Keratinocyte (primary cell): ENCODE measurements at regions not wholly inside any gene's neighbourhood (a gene's known extent, or its start where the extent isn't known, plus 50 kb on each side); places are given as distances from the start of the nearest gene placed in this dataset.

ENCODE experiments used
- DNase-seq: peaks from one replicate; pipeline ENCODE4 v3.0.0-alpha.2; 2011; ENCODE audit warnings: low read depth, missing footprints, low spot score
- FAIRE-seq: peaks from 2 replicates; lab custom pipeline; 2011; peaks lifted over from hg19 to GRCh38; lab: Jason Lieb, UNC
- H2AFZ ChIP-seq: 2 replicates; pipeline ENCODE4 v1.6.0; 2012; ENCODE audit warnings: low read length, control low read depth, inconsistent platforms; ENCODE audit not compliant: control insufficient read depth
- H3K27ac ChIP-seq: 2 replicates; pipeline ENCODE4 v1.5.1; 2011; ENCODE audit warnings: low read length; ENCODE audit not compliant: control insufficient read depth, insufficient read depth
- H3K27me3 ChIP-seq: 3 replicates; pipeline ENCODE4 v1.6.0; 2011; ENCODE audit warnings: low read length; ENCODE audit not compliant: control insufficient read depth, insufficient read depth; ENCODE audit errors: extremely low read depth
- H3K36me3 ChIP-seq, 2 experiments: 2 replicates in 1 of 2; 3 replicates in 1 of 2; pipeline ENCODE4 v1.5.1; 2011; ENCODE audit warnings: low read length in 2 of 2, mild to moderate bottlenecking in 1 of 2; ENCODE audit not compliant: control insufficient read depth in 2 of 2, insufficient read depth in 2 of 2; ENCODE audit errors: extremely low read depth in 1 of 2
- H3K4me1 ChIP-seq: 3 replicates; pipeline ENCODE4 v1.5.1; 2011; ENCODE audit warnings: low read length; ENCODE audit not compliant: control insufficient read depth, insufficient read depth; ENCODE audit errors: extremely low read depth
- H3K4me2 ChIP-seq: 3 replicates; pipeline ENCODE4 v1.6.0; 2011; ENCODE audit warnings: low read depth, low read length; ENCODE audit not compliant: control insufficient read depth, insufficient read depth; ENCODE audit errors: extremely low read depth
- H3K4me3 ChIP-seq, 3 experiments: fragments of 200-600 bp in 1 of 3; sonication (generic) in 1 of 3; 2 replicates in 2 of 3; 3 replicates in 1 of 3; pipeline ENCODE4 v1.5.1; 2011 to 2016; ENCODE audit warnings: low read length in 3 of 3, mild to moderate bottlenecking in 3 of 3, control low read depth in 2 of 3, inconsistent platforms in 1 of 3, low read depth in 1 of 3, mixed read lengths in 1 of 3, mixed run types in 1 of 3, moderate library complexity in 1 of 3; ENCODE audit not compliant: control insufficient read depth in 2 of 3, insufficient read depth in 2 of 3; ENCODE audit errors: extremely low read depth in 1 of 3
- H3K79me2 ChIP-seq: 2 replicates; pipeline ENCODE4 v1.6.0; 2012; ENCODE audit warnings: low read length; ENCODE audit not compliant: control insufficient read depth, insufficient read depth
- H3K9ac ChIP-seq: 3 replicates; pipeline ENCODE4 v1.6.0; 2011; ENCODE audit warnings: low read length; ENCODE audit not compliant: control insufficient read depth, insufficient read depth; ENCODE audit errors: extremely low read depth
- H3K9me1 ChIP-seq: 3 replicates; pipeline ENCODE4 v1.6.0; 2011; ENCODE audit warnings: low read length; ENCODE audit not compliant: control insufficient read depth, insufficient read depth; ENCODE audit errors: extremely low read depth
- H3K9me3 ChIP-seq: 2 replicates; pipeline ENCODE4 v1.5.1; 2012; ENCODE audit warnings: low read depth, low read length; ENCODE audit not compliant: control insufficient read depth
- H4K20me1 ChIP-seq: 3 replicates; pipeline ENCODE4 v1.6.0; 2011; ENCODE audit warnings: low read length; ENCODE audit not compliant: control insufficient read depth, insufficient read depth; ENCODE audit errors: extremely low read depth
- CTCF ChIP-seq, 3 experiments: IDR thresholded peaks in 1 of 3; conservative IDR thresholded peaks in 1 of 3; optimal IDR thresholded peaks in 1 of 3; 2 replicates in 2 of 3; 3 replicates in 1 of 3; pipeline versions ENCODE3 to v1.5.1; 2011; ENCODE audit warnings: low read length in 3 of 3, mild to moderate bottlenecking in 3 of 3, moderate library complexity in 2 of 3, control low read depth in 1 of 3, inconsistent platforms in 1 of 3; ENCODE audit not compliant: insufficient read depth in 2 of 3; ENCODE audit errors: extremely low read depth in 1 of 3
- EZH2 ChIP-seq: IDR thresholded peaks from one replicate; pipeline ENCODE4 v1.6.1; 2012; ENCODE audit warnings: inconsistent platforms, mild to moderate bottlenecking, low read length, moderate library complexity
- dilution Hi-C: fragments of 300-500 bp; cut with MboI; formaldehyde crosslinking; loops from one replicate; pipeline ENCODE4 v1.7.0; 2020; ENCODE audit warnings: low sequenced_read_pairs; ENCODE audit not compliant: extremely low pct_ligation_motif_present

GRCh38 chr12:105836242-105836622 is 302.5 kb downstream of the NUAK1 start:
- no peak overlapping the region for H3K4me2 ChIP-seq

GRCh38 chr12:105839629-105840127 is 299.1 kb downstream of the NUAK1 start:
- no peak overlapping the region for H3K9ac ChIP-seq
- peaks cover 5% of the 10 kb centered on the region for H3K27me3 ChIP-seq
- H3K9me3 ChIP-seq, result no peaks in the 10 kb centered on the region
- H3K4me3 ChIP-seq, result no peak overlapping the region
- no peaks in the 10 kb centered on the region for H3K9me1 ChIP-seq
- no peak for DNase-seq
- H3K36me3 ChIP-seq, result no peaks in the 10 kb centered on the region
- no peak overlapping the region for H3K4me2 ChIP-seq
- no peak for FAIRE-seq
- dilution Hi-C loops, result no loop called here
- TF ChIP-seq EZH2 (no peak), CTCF (optimal IDR thresholded peaks at IDR 0.05 in 1 of 3, IDR thresholded peaks at IDR 0.05 in 1 of 3, conservative IDR thresholded peaks at IDR 0.05 in 1 of 3; ENCODE audit: extremely low read depth in 1 of 3, insufficient read depth in 2 of 3, low read length in 3 of 3) (no peak)
- H3K27ac ChIP-seq, result no peak overlapping the region
- no peaks in the 10 kb centered on the region for H3K79me2 ChIP-seq
- H2AFZ ChIP-seq, result no peak overlapping the region
- H4K20me1 ChIP-seq, result no peaks in the 10 kb centered on the region
- H3K4me1 ChIP-seq, result peaks cover 5% of the 10 kb centered on the region

More at GRCh38 chr12:105836242-105836622, 302.5 kb downstream of the NUAK1 start:
- Histone ChIP-seq H3K27ac (no peak overlapping the region), H3K79me2 (no peaks in the 10 kb centered on the region), H2AFZ (no peak overlapping the region), H3K9ac (no peak overlapping the region), H4K20me1 (no peaks in the 10 kb centered on the region), H3K9me3 (no peaks in the 10 kb centered on the region), H3K4me1 (peaks cover 5% of the 10 kb centered on the region), H3K9me1 (no peaks in the 10 kb centered on the region), H3K4me3 (no peak overlapping the region), H3K27me3 (peaks cover 5% of the 10 kb centered on the region), H3K36me3 (no peaks in the 10 kb centered on the region)
- dilution Hi-C loops, result no loop called here
- DNase-seq, result no peak
- FAIRE-seq, result no peak
- TF ChIP-seq CTCF (optimal IDR thresholded peaks at IDR 0.05 in 1 of 3, IDR thresholded peaks at IDR 0.05 in 1 of 3, conservative IDR thresholded peaks at IDR 0.05 in 1 of 3; ENCODE audit: extremely low read depth in 1 of 3, insufficient read depth in 2 of 3, low read length in 3 of 3) (no peak), EZH2 (no peak)
